ENCODE measurements at regions not wholly inside any gene's neighbourhood (a gene's known extent, or its start where the extent isn't known, plus 50 kb on each side); places are given as distances from the start of the nearest gene placed in this dataset.

DNA sequence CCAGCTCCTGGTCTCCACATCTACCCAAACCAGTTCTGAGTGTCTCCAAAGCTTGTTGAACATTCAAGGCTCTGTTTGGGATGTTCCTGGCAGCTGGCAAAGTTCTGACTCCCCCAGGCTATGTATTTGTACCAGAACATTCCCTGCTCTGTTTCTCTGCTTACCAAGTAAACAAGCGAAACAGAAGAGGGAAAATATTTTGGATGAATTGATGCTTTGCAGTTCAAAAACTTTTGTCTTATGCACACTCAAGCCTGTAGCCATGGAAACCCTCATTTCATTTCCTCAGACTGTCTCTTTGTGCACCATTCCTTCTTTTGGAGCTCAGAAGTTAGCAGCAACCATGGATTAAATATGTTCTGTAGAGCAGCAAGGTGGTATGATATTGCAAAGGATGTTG lies 145.8 kb downstream of the ACTL7B start:
- DNase-seq, result no peak

DNA sequence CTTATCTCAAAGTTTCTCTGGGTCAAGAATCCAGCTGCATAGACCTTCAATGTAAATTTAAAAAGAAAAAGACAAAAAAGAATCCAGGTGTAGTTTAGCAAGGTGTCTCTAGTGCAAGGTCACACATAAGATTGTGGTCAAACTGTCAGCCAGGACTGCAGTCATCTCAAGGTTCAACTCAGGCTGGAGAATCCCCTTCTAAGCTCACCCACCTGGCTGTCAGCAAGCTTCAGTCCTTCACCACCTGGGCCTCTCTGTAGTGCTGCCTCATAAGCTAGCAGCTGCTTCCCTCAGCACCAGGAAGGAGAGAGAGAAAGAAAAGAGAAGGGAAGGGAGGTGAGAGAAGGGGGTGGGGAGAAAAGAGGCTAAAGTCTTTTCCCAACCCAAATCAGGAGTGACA lies 146.7 kb downstream of the ACTL7B start:
- DNase-seq, result no peak

DNA sequence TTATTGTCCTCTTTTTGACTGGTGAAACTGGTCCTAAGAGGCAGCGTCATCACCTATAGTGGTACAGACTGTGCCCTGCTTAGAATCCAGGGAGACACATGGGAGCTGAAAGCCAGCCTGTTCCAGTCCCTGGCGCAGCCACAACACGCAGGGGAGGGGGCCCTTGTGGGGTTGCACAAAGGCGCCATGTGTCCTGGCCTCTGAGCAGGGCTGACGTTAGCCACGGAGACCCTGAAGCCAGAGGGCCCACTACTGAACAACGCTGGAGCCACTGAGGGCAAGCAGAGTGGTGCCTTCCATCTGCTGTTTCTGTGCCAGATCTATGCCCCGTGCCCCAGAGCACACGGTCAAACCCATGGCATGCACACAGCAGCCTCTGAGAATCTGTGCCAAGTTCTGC lies 147.3 kb downstream of the ACTL7B start:
- no peak for DNase-seq

DNA sequence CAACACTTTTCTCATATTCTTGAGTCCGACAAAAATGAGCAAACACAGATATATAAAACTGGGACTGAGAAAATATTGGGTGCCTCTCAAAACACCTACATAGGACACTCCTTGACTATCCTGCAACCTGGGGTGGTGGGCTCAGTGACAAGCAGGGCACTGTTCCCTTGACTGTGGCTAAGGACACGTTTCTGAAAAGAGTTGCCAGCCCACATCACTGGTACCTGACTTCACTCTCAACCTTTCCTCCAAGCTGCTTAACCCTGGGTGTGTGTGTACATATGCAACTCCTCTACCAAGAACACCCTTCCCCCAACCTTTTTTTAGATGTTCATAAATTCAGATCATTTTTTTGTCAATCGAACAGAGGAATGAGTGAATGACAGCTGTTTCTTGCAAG lies 148.7 kb downstream of the ACTL7B start:
- DNase-seq, result no peak

DNA sequence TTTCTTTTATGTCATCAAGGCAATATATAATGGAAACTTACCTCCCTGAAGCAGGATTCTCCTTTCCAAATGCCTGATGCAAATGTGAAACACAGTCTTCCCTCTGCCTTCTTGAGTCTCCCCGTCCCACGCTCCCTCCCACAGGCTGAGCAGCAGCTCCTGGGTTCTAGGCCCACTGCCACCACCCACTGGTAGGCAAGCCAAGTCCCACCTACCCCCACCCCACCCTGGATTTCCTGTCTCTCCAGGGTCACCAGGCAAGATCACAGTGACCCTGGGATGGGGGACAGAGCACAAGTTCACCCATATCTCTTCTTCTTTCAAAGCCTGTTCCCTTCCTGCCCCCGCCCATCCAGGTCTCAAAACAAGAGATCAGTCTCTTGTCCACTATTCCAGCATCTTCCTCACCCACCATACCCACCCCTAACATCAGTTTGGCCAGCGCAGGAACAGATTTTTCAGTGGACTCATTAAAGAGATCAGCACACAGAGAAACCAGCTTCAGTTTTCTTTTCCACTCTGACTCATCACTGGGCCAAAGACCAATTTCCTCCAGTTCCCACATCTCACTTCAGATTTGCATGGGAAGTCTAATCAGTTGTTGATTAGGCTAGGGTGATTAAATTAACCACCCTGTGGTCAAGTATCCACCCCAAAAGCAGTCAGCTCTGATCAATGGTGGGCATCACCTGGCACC lies 151.5 kb downstream of the ACTL7B start:
- no peak for DNase-seq

DNA sequence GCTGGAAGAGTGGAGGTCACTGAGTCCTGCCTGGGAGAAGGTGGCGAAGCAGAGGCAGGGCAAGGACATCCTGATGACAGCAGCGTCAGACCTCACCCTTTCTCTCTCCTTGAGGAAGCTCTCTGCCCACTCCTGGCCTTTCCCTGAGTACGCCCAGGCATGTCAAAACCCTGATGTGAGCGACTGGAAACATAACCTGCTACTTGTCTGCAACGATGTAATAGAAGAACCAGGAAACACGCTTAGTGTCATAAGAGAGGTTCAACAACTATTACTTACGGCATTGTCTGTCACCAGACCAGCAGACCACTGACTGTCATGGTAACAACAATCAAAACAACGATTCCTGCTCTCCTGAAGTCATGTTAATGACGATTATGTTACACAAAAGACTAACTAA lies 152.4 kb downstream of the ACTL7B start:
- DNase-seq, result no peak

DNA sequence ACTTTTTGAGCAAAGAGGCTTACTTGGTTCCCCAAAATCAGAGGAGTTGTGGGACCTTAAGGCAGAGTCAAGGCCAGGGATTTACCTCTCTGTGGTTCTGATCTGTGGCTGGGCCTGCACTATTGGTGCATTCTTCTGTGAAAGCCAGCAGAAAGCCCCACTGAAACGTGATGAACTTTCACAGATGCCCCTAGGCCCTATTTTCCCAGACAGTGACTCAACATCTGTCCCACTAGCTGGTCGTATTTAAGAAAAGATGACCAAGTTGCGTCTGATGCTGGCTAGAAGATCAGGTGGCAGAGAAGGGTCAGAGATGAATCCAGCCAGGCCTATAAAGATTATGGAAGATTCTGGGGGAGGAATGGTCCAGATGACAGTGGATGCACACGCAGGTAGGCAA lies 153.1 kb downstream of the ACTL7B start:
- DNase-seq, result no peak

DNA sequence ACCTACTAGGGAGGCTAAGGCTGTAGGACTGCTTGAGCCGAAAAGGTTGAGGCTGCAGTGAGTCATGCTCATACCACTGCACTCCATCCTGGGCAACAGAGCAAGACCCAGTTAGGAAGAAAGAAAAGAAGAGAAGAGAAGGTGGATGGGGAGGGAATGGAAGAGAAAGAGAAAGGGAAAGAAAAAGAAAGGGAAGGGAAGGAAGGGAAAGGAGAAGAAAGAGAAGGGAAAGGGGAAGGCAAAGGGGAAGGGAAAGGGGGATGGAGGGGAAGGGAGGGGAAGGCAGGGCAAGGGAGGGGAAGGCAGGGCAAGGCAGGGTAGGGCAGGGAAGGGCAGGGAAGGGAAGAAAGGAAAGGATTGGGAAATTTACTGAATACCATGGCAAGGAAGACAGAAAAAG lies 157.0 kb downstream of the ACTL7B start:
- no peak for DNase-seq

DNA sequence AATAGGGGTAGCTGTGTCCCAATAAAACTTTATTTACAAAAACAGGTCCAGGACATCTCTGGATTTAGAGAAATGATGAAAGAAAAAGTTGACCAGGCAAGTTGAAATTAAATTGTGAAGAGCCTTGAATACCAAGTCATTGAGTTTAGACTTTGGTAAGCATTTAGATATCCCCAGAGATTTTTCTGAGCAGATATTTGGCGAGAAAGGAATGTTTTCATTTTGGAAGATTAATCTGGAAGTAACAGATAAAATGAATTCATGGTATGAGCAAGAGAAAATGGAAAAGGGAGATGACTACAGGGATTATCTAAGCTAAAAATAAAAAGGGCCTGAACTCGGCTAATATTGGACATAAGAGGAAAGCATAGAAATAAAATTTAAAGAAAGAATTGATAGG lies 157.6 kb downstream of the ACTL7B start:
- no peak for DNase-seq

DNA sequence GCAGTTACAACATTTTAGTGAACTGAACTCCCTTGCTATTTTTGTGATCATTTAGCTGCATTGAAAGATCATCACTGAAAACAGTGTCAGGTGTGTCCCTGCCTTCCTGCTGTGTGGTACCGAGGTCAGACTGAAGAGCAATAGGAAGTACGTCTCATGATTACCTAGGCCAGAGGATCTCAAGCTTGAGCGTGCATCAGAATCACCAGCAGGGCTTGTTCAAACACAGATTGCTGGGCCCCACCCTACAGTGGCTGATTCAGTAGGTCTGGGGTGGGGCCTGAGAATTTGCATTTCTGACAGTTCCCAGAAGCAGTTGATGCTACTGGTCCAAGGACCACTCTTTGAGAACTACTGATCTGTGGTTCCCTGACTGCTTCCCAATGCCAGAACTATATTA lies 159.6 kb downstream of the ACTL7B start:
- DNase-seq, result no peak

DNA sequence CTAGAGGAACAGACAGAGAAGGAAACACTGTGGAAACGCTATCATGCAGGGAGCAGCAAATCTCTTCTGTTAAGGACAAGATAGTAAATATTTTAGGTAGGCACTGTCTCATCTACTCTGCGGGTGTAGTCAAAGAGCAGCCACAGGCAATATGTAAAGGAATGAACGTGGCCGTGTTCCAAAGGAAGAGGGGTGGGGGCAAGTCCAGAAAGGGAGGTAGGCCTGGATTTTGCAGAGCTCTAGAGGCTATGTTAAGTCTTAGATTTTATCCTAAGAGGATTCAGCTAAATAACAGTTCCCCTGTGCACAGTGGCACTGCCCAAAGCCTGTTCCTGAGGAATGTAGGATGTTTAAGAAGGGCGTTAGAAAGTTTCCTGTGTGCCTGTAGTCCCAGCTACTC lies 161.6 kb downstream of the ACTL7B start:
- no peak for DNase-seq

DNA sequence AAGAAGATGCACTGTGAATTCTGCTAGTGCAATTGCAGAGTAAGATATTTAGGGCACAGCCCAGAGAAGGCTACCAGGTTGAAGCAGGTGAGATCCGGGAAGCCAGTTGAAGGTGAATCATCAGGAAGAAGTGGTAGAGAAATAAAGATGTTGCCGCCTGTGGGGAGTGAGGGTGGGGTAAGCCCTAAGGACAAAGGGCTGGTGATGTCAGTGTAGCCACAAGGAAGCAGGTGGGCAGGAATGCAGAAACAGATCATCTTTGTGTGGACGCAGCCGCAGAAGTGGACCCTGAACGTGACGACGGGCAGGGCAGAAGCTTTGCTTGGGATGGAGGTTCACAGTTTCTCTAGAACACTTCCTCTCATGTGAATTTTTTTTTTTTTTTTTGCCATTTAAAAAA lies 164.2 kb downstream of the ACTL7B start:
- DNase-seq, result no peak

DNA sequence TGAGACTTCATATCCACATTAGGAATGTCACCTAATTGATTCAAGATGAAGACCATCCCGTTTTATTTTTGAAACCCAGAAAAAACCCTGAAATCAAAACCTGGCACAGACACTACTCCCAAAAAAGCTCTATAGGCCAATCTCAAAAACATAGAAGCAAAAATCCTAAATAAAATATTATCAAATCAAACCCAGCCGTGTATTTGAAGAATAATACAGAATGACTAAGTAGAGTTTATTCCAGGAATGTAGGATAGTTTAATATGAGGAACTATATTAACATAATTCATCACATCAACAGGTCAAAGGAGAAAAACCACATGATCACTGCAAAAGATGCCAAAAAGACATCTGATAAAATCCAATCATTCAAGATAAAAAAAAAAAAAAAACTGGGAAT lies 167.1 kb downstream of the ACTL7B start:
- no peak for DNase-seq

DNA sequence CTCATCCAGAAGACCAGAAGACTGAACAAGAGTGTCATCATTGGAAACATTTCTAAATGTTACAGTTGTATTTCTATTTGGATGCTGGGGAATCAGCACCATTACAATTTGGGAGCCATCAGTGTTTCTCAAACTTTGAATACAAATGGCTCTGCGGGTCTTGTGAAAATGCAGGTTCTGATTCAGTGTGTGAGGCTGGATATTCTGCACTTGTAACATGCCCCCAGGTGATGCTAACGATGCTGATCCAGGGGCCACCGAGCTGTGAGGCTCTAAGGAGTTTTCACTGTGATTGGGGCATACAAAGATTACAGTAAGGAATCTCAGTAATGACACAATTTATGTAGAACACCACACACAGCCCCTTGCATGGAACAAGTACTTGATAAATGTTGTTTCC lies 167.7 kb downstream of the ACTL7B start:
- no peak for DNase-seq

DNA sequence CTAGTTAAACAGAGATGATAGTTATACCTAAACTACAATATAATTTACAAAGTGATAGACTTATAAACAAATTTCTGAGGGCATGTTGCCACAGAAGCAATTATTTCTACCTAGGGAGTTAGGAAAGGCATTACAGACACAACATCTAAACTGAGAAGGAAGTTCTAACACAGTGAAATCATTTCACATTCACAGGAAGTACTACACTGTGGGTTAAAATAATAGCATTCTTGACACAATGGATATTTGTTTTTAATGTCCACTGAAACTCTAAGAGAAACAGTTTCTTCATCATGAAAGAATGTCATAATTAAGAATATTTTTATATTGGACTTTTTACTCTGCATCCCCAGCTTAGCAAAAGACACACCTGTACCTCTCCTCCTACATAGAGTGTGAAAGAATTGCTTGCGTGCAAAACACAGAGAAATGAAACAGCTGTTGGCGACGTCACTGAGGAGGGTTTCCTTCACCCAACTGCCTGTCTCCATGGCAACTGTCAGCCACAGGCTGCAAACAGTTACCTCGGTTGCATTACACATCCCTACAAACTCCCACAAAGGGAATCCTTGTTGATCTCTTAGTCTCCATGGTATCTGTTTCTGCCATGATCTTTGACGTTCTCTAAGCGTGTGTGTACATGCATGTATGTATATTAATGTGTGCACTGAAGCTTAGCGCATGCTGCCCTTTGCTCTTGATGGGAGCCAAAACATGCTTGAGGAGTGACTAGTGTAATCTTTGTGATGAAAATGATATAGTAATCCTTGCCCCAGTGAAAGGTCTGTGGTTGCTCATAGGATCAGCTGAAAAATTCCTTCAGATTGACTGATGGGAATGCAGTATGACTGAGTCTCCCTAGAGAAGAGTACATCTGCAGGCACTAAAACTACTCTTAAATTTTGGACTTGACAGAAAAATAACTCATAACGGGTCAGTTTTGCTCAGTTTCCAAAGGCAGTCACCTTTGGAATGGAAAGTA lies 168.5 kb downstream of the ACTL7B start:
- no peak for DNase-seq

DNA sequence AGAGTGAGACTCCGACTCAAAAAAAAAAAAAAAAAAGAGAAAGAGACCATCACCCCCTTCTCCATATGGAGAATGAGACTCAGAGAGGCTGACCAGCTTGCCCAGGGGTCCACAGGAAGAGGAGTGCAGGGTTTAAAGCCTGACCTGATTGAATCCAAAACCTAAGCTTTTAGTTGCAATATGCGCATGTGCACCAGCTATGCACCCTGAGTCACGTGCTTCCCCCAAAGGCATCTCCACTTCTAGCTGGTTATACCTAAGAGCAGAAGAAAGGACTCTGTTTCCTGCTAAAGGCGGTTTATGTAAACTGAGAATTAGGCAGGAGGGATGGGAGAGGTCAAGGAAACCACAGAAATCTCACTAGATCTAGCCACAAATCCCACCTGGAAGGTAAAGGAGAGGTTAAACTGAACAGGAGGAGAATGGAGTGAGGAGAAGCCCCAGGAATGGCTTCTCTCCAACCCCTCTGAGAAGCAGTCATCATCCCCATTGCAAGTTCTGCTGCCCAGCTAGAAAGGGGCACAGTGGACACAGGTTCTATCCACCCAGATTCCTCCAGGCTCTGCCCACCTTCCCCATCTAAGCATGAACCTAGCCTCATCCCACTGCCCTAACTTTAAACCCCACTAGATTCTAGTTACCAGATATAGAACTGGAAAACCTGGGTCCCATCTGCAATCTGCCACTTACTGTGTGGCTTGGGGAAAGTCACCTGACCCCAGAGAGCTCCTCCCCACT lies 171.3 kb downstream of the ACTL7B start:
- no peak for DNase-seq

DNA sequence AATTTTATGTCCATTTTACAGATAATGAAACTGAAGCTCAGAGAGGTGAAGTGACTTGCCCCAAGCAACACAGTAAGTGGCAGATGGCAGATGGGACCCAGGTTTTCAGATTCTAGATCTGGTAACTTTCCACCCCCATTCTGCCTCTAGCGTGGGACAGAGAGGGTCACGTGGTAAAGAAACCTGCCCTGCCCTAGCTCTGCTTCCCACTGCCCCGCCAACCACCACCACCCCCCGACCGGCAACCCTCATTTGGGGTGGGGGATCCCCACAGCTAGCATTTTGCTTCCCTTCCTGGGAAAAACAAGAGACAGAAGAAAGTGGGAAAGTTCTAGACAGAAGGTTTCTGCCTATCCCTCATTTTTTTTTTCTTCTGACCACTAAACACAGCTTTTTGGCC lies 172.5 kb downstream of the ACTL7B start:
- DNase-seq, result no peak

DNA sequence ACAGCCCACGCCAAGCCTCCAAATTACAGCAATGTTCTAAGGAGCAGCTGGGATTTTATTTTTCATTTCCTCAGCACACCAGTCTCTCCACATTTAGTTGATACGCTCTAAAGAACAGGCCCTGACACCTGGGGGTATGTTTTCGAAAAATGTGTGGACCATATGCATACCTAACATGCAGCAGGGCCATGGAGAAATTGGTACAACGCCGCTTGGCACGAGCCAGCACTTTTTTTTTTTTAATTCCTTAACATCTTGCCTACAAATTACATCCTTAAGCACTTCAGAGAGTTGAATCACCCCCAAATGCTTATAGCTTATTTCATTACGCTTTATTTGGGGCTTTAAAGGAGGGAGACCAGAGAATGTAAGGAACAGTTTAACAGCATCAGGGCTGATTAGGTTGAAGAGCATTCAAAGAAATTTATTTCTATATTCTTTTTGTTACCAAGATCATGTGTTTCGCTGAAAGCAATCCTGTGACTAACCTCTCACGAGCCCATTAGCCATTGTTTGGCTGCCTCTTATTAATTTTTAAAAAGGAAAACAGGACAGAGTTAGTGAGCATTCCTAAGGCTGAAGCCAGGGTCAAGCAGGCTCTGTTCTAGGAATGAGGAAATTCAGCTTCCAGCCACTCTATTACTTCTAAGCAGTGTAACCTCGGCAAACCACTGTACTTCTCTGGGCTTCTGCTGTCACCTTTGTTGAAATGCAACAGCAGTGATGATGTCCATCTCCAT lies 173.8 kb downstream of the ACTL7B start:
- DNase-seq, result no peak

DNA sequence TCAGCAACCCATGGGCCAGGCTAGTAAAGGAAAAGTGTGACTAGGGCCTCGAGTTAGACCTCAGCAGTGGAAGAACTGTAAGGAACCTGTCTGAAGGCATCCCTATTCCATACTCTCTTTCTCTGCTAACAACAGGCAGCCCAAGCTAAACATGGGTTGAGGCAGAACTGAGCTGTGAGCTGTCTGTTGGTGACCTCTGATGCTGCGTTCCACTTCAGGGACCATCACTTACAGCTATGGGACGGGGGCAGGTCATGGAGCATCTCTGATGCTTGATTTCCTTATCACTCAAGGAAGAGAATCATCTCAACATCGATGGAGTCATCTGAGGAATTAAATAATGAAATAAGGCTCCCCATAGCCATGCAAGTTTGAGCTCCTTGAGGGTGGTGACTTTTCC lies 174.8 kb downstream of the ACTL7B start:
- DNase-seq, result no peak

DNA sequence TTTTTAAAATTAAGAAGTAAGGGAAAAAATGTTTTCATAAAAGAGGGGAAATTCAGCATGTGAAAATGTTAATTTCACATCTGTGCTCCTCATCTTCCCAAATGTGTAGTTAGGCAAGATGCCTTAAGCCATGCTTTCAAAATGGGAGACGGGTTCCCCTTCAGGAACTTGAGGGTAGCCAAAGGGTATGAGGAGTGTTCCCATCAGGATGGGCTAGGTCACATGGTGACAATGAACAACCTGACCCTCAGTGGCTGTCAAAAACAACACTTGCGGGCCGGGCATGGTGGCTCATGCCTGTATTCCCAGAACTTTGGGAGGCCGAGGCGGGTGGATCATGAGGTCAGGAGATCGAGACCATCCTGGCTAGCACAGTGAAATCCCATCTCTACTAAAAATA lies 178.0 kb downstream of the ACTL7B start:
- no peak for DNase-seq

DNA sequence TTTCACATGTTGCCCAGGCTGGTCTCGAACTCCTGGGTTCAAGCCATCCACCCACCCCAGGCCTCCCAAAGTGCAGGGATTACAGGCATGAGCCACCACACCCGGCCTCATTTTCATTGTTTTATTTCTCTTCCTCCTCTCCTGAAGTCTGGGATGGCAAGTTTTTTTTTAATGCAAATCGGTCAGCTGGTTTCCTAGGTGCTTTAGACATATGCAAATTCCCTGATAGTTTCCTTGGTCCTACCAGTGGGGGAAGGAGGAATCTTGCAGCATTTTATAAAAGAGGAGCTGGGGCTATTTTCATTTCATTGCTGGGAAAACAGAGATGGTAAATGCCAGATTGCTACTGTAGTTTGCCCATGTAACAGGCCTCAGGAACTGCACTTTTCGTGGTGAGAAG lies 179.4 kb downstream of the ACTL7B start:
- DNase-seq, result no peak

DNA sequence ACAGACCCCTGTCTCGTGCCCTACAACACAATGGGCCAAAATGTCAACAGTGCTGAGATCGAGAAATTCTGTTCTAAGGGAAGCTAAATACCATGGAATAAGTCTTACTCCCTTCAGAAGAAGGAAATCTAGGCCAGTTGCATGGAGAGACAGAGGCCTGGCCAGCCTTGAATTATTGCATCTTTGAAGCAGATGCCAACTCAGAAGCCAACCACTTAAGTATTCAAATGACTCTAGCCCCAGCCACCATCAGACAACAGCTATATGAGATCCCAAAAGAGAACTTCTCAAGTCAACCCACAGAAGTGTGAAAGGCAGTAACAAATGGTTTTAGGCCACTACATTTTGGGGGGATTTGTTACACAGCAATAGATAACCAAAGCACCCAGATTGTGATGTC lies 180.1 kb downstream of the ACTL7B start:
- no peak for DNase-seq

All from stimulated activated CD4-positive, alpha-beta T cell treated with anti-CD3 and anti-CD28 coated beads, Interleukin-2, amount 100 ng/mL, for 24 hours (primary cell).